NT2/D1 (cell line): ENCODE measurements at regions not wholly inside any gene's neighbourhood (a gene's known extent, or its start where the extent isn't known, plus 50 kb on each side); places are given as distances from the start of the nearest gene placed in this dataset.

Experiments used
- DNase-seq: peaks from one replicate; pipeline ENCODE4 v3.0.0-alpha.2; 2011; ENCODE audit warnings: low read depth, low spot score
- H3K27me3 ChIP-seq: 2 replicates; pipeline ENCODE4 v1.6.0; 2011; ENCODE audit warnings: mild to moderate bottlenecking; ENCODE audit not compliant: insufficient read length, insufficient read depth
- H3K36me3 ChIP-seq: 2 replicates; pipeline ENCODE4 v1.6.1; 2011; ENCODE audit warnings: mild to moderate bottlenecking, low read length, mixed read lengths; ENCODE audit not compliant: insufficient read depth, insufficient read length
- H3K4me1 ChIP-seq: 2 replicates; pipeline ENCODE4 v1.5.1; 2011; ENCODE audit not compliant: insufficient read depth, insufficient read length
- H3K4me3 ChIP-seq: 2 replicates; pipeline ENCODE4 v1.5.1; 2011; ENCODE audit warnings: low read depth; ENCODE audit not compliant: insufficient read length
- H3K9ac ChIP-seq: 2 replicates; pipeline ENCODE4 v1.6.0; 2011; ENCODE audit warnings: low read depth; ENCODE audit not compliant: insufficient read length
- H3K9me3 ChIP-seq: 2 replicates; pipeline ENCODE4 v1.5.1; 2011; ENCODE audit warnings: mild to moderate bottlenecking, low read length; ENCODE audit not compliant: insufficient read depth
- SUZ12 ChIP-seq: IDR thresholded peaks from 2 replicates; pipeline ENCODE4 v1.6.1; 2011; ENCODE audit not compliant: insufficient read length, insufficient read depth; ENCODE audit errors: extremely low read depth
- YY1 ChIP-seq: IDR thresholded peaks from 2 replicates; pipeline ENCODE4 v1.6.1; 2011; ENCODE audit not compliant: insufficient read length, insufficient read depth
- ZNF274 ChIP-seq: IDR thresholded peaks from 2 replicates; pipeline ENCODE4 v1.6.1; 2011; ENCODE audit warnings: mild to moderate bottlenecking, low read depth, low read length

- H3K27me3 ChIP-seq, result no peaks in the 10 kb centered on the region
Measured at GRCh38 chr5:9947944-9948343, 301.7 kb downstream of the ATPSCKMT start.

GRCh38 chr5:9947225-9947714, 302.4 kb downstream of the ATPSCKMT start:
- no peak for TF ChIP-seq SUZ12
- no peak for TF ChIP-seq ZNF274
- no peak for TF ChIP-seq YY1
- Histone ChIP-seq H3K36me3 (no peaks in the 10 kb centered on the region), H3K9ac (no peak overlapping the region), H3K27me3 (no peaks in the 10 kb centered on the region), H3K4me1 (no peaks in the 10 kb centered on the region), H3K4me3 (no peak overlapping the region), H3K9me3 (no peaks in the 10 kb centered on the region)
- DNase-seq, result no peak

More at GRCh38 chr5:9947944-9948343, 301.7 kb downstream of the ATPSCKMT start:
- H3K36me3 ChIP-seq, result no peaks in the 10 kb centered on the region
- no peak for TF ChIP-seq YY1
- no peak for TF ChIP-seq SUZ12
- no peak for TF ChIP-seq ZNF274
- no peaks in the 10 kb centered on the region for H3K9me3 ChIP-seq
- H3K4me1 ChIP-seq, result no peaks in the 10 kb centered on the region
- no peak overlapping the region for H3K9ac ChIP-seq
- no peak for DNase-seq
- no peak overlapping the region for H3K4me3 ChIP-seq

- peaks cover 8% of the 10 kb centered on the region; the same call in 1 of the 2 replicates for H3K9me3 ChIP-seq
- no peak for DNase-seq
- TF ChIP-seq ZNF274 (no peak), SUZ12 (no peak), YY1 (no peak)
- no peak overlapping the region for H3K9ac ChIP-seq
- H3K4me1 ChIP-seq, result peaks cover 2% of the 10 kb centered on the region
- no peaks in the 10 kb centered on the region for H3K36me3 ChIP-seq
- H3K27me3 ChIP-seq, result no peaks in the 10 kb centered on the region
- H3K4me3 ChIP-seq, result no peak overlapping the region
Measured at GRCh38 chr5:9932770-9933169, 302.6 kb upstream of the TAS2R1 start.

- no peak for DNase-seq
- TF ChIP-seq ZNF274, result no peak
- H3K4me1 ChIP-seq, result peaks cover 2% of the 10 kb centered on the region
- no peak overlapping the region for H3K4me3 ChIP-seq
- H3K9ac ChIP-seq, result no peak overlapping the region
- H3K9me3 ChIP-seq, result peaks cover 8% of the 10 kb centered on the region; the same call in 1 of the 2 replicates
- no peaks in the 10 kb centered on the region for H3K36me3 ChIP-seq
- no peaks in the 10 kb centered on the region for H3K27me3 ChIP-seq
Measured at GRCh38 chr5:9930156-9930555, 300.0 kb upstream of the TAS2R1 start.

DNA sequence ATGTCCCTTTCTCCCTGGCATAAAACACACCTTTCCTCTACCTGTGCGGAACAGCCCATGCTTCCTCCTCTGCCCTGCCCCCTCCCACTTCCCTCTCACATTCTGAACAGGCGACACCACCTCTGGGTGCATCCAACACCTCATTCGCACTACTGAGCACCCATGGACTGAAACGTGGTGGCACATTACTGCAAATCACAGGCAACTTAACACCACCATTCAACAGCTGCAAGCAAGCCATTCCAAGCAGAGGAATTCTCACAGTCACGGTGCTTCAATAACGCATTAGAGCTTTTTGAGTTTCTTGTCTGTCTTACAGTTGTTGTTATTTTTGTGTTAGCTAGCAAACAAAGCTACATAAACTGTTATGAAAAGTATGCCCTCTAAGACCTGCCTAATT, 298.2 kb upstream of the TAS2R1 start:
- no peak overlapping the region for H3K4me3 ChIP-seq
- H3K9ac ChIP-seq, result no peak overlapping the region
- H3K36me3 ChIP-seq, result no peaks in the 10 kb centered on the region
- H3K27me3 ChIP-seq, result no peaks in the 10 kb centered on the region
- H3K9me3 ChIP-seq, result peaks cover 18% of the 10 kb centered on the region
- H3K4me1 ChIP-seq, result peaks cover 2% of the 10 kb centered on the region
- TF ChIP-seq YY1 (no peak), SUZ12 (no peak), ZNF274 (no peak)
- DNase-seq, result no peak

DNA sequence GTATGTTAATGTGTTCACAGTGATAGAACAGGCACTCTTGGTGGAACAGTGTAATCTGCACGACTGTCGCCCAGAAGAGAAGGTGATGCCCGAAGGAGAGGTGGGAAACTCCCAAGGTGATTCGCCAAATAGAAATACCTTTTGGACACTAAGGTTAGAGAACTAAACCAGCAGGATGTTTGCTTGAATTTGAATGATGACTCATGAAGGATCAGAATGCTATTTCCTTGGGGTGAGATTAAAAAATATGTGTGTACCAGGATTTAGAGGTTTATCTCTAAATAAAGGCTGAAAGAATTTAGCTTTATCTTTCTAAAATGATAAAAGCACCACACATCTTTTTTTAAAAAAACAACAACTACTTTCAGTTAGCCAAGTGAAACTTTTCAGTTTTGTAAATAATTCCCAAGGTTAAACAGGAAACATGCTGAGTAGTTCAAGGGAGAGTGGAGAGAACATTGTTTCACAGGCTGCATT, 297.4 kb upstream of the TAS2R1 start:
- peaks cover 23% of the 10 kb centered on the region for H3K9me3 ChIP-seq
- no peak for TF ChIP-seq ZNF274
- TF ChIP-seq SUZ12, result no peak
- TF ChIP-seq YY1, result no peak
- no peaks in the 10 kb centered on the region for H3K36me3 ChIP-seq
- H3K4me1 ChIP-seq, result peaks cover 2% of the 10 kb centered on the region
- no peaks in the 10 kb centered on the region for H3K27me3 ChIP-seq
- no peak overlapping the region for H3K4me3 ChIP-seq
- DNase-seq, result no peak
- no peak overlapping the region for H3K9ac ChIP-seq

DNA sequence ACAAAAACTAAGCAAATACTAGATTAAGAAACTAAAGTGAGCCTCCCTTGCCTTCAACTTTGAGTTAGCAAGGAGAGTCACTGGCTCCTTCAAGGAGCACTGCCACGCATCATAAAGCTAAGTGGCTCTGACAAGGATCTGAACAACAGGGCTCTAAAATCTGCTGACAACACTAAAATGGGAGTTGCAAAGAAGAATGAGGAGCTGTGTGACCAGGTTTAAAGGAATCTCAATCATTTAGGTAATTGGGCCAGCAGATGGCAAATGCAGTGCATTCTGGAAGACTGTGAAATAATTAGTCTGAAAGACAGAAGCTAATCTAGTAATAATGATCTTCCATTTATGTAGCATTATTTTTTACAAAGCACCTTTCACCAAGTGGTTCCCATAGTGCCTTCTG, 297.0 kb upstream of the TAS2R1 start:
- Histone ChIP-seq H3K36me3 (no peaks in the 10 kb centered on the region), H3K9me3 (peaks cover 26% of the 10 kb centered on the region), H3K4me3 (no peak overlapping the region), H3K9ac (no peak overlapping the region), H3K4me1 (peaks cover 2% of the 10 kb centered on the region), H3K27me3 (no peaks in the 10 kb centered on the region)
- TF ChIP-seq SUZ12, result no peak
- no peak for TF ChIP-seq YY1
- TF ChIP-seq ZNF274, result no peak
- DNase-seq, result peak; percentile 35

- no peak overlapping the region for H3K4me3 ChIP-seq
- H3K9ac ChIP-seq, result no peak overlapping the region
- TF ChIP-seq YY1, result no peak
- no peak for TF ChIP-seq ZNF274
- TF ChIP-seq SUZ12, result no peak
- H3K4me1 ChIP-seq, result peaks cover 2% of the 10 kb centered on the region
- H3K27me3 ChIP-seq, result no peaks in the 10 kb centered on the region
- no peak for DNase-seq
- H3K9me3 ChIP-seq, result peaks cover 26% of the 10 kb centered on the region
- H3K36me3 ChIP-seq, result no peaks in the 10 kb centered on the region
Measured at GRCh38 chr5:9924614-9925013, 294.5 kb upstream of the TAS2R1 start.
